ENCODE measurements at regions not wholly inside any gene's neighbourhood (a gene's known extent, or its start where the extent isn't known, plus 50 kb on each side); places are given as distances from the start of the nearest gene placed in this dataset.

DNA sequence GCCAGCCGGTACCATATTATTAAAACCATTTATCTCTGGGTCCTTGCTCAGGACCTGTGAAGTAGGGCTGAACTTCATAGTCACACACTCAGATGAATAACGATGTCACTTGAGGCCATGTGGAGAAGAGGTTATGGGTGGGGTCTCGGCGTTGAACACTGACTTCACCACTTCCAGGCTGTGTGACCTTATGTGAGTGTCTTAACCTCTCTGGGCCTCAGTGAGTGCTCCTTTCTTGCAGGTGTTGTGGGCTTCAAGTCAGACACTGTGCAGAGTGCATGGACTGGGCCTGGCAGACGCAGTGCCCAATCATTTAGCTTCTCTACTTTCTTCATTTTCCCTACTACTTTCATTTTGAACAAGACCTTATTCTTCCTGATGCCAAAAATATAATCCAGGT, 278.8 kb downstream of the PBX3 start:
- H3K27me3 ChIP-seq (ENCODE audit: insufficient read depth, low read depth, low read length) = no peaks in the 10 kb centered on the region
- no peaks in the 10 kb centered on the region for H3K9me2 ChIP-seq (ENCODE audit: insufficient read depth, low read length)
- H3K4me3 ChIP-seq (ENCODE audit: low read length) = no peak overlapping the region
- no peak overlapping the region for H3K9ac ChIP-seq (ENCODE audit: low read length)
- no peak overlapping the region for H2AFZ ChIP-seq (ENCODE audit: low read depth, low read length)
- no peaks in the 10 kb centered on the region for H3K9me3 ChIP-seq (ENCODE audit: low read length)
- TF ChIP-seq CTCF (IDR thresholded peaks at IDR 0.05; ENCODE audit: poor library complexity, severe bottlenecking) = no peak
- TF ChIP-seq SMC3 (conservative IDR thresholded peaks at IDR 0.05; ENCODE audit: poor library complexity) = no peak
- TF ChIP-seq POLR2AphosphoS5 (IDR thresholded peaks at IDR 0.05) = no peak
- TF ChIP-seq EZH2 (IDR thresholded peaks at IDR 0.05; ENCODE audit: borderline replicate concordance, insufficient read depth, low read length, poor library complexity, severe bottlenecking) = no peak
- no peak for TF ChIP-seq RAD21 (conservative IDR thresholded peaks at IDR 0.05)
- no peak for TF ChIP-seq MXI1 (conservative IDR thresholded peaks at IDR 0.05; ENCODE audit: poor library complexity, severe bottlenecking)
- TF ChIP-seq EP300 (conservative IDR thresholded peaks at IDR 0.05; ENCODE audit: poor library complexity, severe bottlenecking) = no peak
- no peak for TF ChIP-seq REST (IDR thresholded peaks at IDR 0.05; ENCODE audit: borderline replicate concordance)
- H4K20me1 ChIP-seq (ENCODE audit: insufficient read depth) = no peaks in the 10 kb centered on the region
- H3K4me2 ChIP-seq (ENCODE audit: low read length) = no peak overlapping the region
- no peaks in the 10 kb centered on the region for H3F3A ChIP-seq (ENCODE audit: insufficient read depth, low read length, poor library complexity, severe bottlenecking)
- H3K27ac ChIP-seq (ENCODE audit: low read length) = no peak overlapping the region
- H3K36me3 ChIP-seq (ENCODE audit: insufficient read depth, low read length) = no peaks in the 10 kb centered on the region
- no peaks in the 10 kb centered on the region for H3K79me2 ChIP-seq (replicated peaks; ENCODE audit: insufficient read depth, low read length)

DNA sequence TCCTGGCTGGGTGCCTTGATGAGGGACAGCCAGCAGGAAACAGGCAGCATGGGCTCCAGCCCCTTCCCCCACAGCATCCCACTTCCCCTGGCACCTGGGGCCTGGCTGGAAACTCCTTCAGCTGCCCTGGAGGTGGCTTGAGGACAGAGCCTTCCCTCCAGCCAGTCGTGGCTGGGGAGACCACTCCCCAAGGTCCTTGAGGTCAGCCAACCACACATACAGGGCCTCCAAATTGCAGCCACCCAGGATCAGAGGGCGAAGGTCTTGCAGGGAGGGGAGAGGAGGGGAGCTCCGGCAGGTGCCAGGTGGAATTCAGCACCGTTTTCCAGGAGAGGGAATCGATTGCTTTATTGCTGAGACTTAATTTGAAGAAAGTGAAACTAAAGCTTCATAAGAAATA, 280.4 kb downstream of the PBX3 start:
- no peaks in the 10 kb centered on the region for H3K79me2 ChIP-seq (replicated peaks; ENCODE audit: insufficient read depth, low read length)
- H3K27me3 ChIP-seq (ENCODE audit: insufficient read depth, low read depth, low read length) = no peaks in the 10 kb centered on the region
- no peak overlapping the region for H2AFZ ChIP-seq (ENCODE audit: low read depth, low read length)

More for the DNA sequence above, 280.4 kb downstream of the PBX3 start:
- H3K9me2 ChIP-seq (ENCODE audit: insufficient read depth, low read length) = no peaks in the 10 kb centered on the region
- no peaks in the 10 kb centered on the region for H3F3A ChIP-seq (ENCODE audit: insufficient read depth, low read length, poor library complexity, severe bottlenecking)
- no peak overlapping the region for H3K4me2 ChIP-seq (ENCODE audit: low read length)
- no peak overlapping the region for H3K9ac ChIP-seq (ENCODE audit: low read length)
- no peaks in the 10 kb centered on the region for H3K9me3 ChIP-seq (ENCODE audit: low read length)
- TF ChIP-seq SMC3 (conservative IDR thresholded peaks at IDR 0.05; ENCODE audit: poor library complexity) = no peak
- no peak for TF ChIP-seq EP300 (conservative IDR thresholded peaks at IDR 0.05; ENCODE audit: poor library complexity, severe bottlenecking)
- TF ChIP-seq REST (IDR thresholded peaks at IDR 0.05; ENCODE audit: borderline replicate concordance) = no peak
- TF ChIP-seq CTCF (IDR thresholded peaks at IDR 0.05; ENCODE audit: poor library complexity, severe bottlenecking) = no peak
- TF ChIP-seq EZH2 (IDR thresholded peaks at IDR 0.05; ENCODE audit: borderline replicate concordance, insufficient read depth, low read length, poor library complexity, severe bottlenecking) = no peak
- TF ChIP-seq TAF1 (IDR thresholded peaks at IDR 0.05; ENCODE audit: low read depth) = no peak
- TF ChIP-seq MXI1 (conservative IDR thresholded peaks at IDR 0.05; ENCODE audit: poor library complexity, severe bottlenecking) = no peak
- no peak for TF ChIP-seq RAD21 (conservative IDR thresholded peaks at IDR 0.05)
- no peak for TF ChIP-seq POLR2AphosphoS5 (IDR thresholded peaks at IDR 0.05)
- H3K27ac ChIP-seq (ENCODE audit: low read length) = no peak overlapping the region
- H3K36me3 ChIP-seq (ENCODE audit: insufficient read depth, low read length) = no peaks in the 10 kb centered on the region
- no peak overlapping the region for H3K4me3 ChIP-seq (ENCODE audit: low read length)
- no peaks in the 10 kb centered on the region for H4K20me1 ChIP-seq (ENCODE audit: insufficient read depth)
